Activated T-helper 2 cell treated with anti-CD3 and anti-CD28 coated beads, Interferon-gamma antibody, Interleukin-2, Interleukin-4, amounts not matched to agents 10 μg/mL and 5 μg/mL and 100 μg/mL, durations not matched to agents 14 hours and 24 hours and 36 hours (primary cell): ENCODE measurements at regions not wholly inside any gene's neighbourhood (a gene's known extent, or its start where the extent isn't known, plus 50 kb on each side); places are given as distances from the start of the nearest gene placed in this dataset.
"Not testable (repeated sequence)": the region's sequence is repeated elsewhere in the genome, so short reads cannot be mapped to it uniquely, and the experiment has no call there.

ENCODE experiments used
- DNase-seq: peaks from one replicate; pipeline ENCODE4 v3.0.0; 2021; ENCODE audit warnings: low spot score
- H3K27ac Mint-ChIP-seq: one replicate; pipeline ENCODE4 v1.8.0; 2021; ENCODE audit warnings: mixed read lengths
- H3K27me3 Mint-ChIP-seq: one replicate; pipeline ENCODE4 v1.8.0; 2021; ENCODE audit warnings: low read depth, mixed read lengths
- H3K36me3 Mint-ChIP-seq: one replicate; pipeline ENCODE4 v1.8.0; 2021; ENCODE audit warnings: low read depth, mixed read lengths
- H3K4me1 Mint-ChIP-seq: one replicate; pipeline ENCODE4 v1.8.0; 2021; ENCODE audit warnings: low read depth, mixed read lengths
- H3K4me3 Mint-ChIP-seq: one replicate; pipeline ENCODE4 v1.8.0; 2021; ENCODE audit warnings: low read depth, mild to moderate bottlenecking, moderate library complexity, mixed read lengths
- H3K9me3 Mint-ChIP-seq: one replicate; pipeline ENCODE4 v1.8.0; 2021; ENCODE audit warnings: mixed read lengths
- intact Hi-C: fragments of 100-400 bp; cut with micrococcal nuclease; formaldehyde crosslinking; loops from one replicate; pipeline ENCODE4 v1.15.1; 2023

- DNase-seq, result no peak
- Mint-ChIP-seq H3K27ac (no peak overlapping the region), H3K4me1 (no peaks in the 10 kb centered on the region), H3K27me3 (no peaks in the 10 kb centered on the region), H3K36me3 (no peaks in the 10 kb centered on the region), H3K9me3 (no peaks in the 10 kb centered on the region), H3K4me3 (no peak overlapping the region)
- intact Hi-C loops, result no loop called here
These were observed 324.4 kb downstream of the TSN start for GRCh38 chr2:122079844-122080243.

- Mint-ChIP-seq H3K4me1 (no peaks in the 10 kb centered on the region), H3K27me3 (no peaks in the 10 kb centered on the region), H3K27ac (no peak overlapping the region), H3K36me3 (no peaks in the 10 kb centered on the region), H3K9me3 (no peaks in the 10 kb centered on the region), H3K4me3 (no peak overlapping the region)
- DNase-seq, result no peak
- intact Hi-C loops, result no loop called here
These were observed 324.9 kb downstream of the TSN start for GRCh38 chr2:122080316-122080715.

GRCh38 chr2:122080871-122081270 is 325.4 kb downstream of the TSN start:
- H3K4me3 Mint-ChIP-seq, result no peak overlapping the region
- H3K36me3 Mint-ChIP-seq, result no peaks in the 10 kb centered on the region
- no peaks in the 10 kb centered on the region for H3K9me3 Mint-ChIP-seq
- intact Hi-C loops, result no loop called here
- H3K27me3 Mint-ChIP-seq, result no peaks in the 10 kb centered on the region
- DNase-seq, result no peak
- no peaks in the 10 kb centered on the region for H3K4me1 Mint-ChIP-seq
- H3K27ac Mint-ChIP-seq, result no peak overlapping the region

- H3K4me3 Mint-ChIP-seq, result no peak overlapping the region
- H3K36me3 Mint-ChIP-seq, result no peaks in the 10 kb centered on the region
- no peaks in the 10 kb centered on the region for H3K9me3 Mint-ChIP-seq
- H3K4me1 Mint-ChIP-seq, result no peaks in the 10 kb centered on the region
- H3K27me3 Mint-ChIP-seq, result no peaks in the 10 kb centered on the region
- no peak for DNase-seq
- no peak overlapping the region for H3K27ac Mint-ChIP-seq
- intact Hi-C loops, result no loop called here
These were observed 326.3 kb downstream of the TSN start for GRCh38 chr2:122081751-122082150.

- intact Hi-C loops, result no loop called here
- Mint-ChIP-seq H3K4me1 (no peaks in the 10 kb centered on the region), H3K27ac (no peak overlapping the region), H3K9me3 (no peaks in the 10 kb centered on the region), H3K36me3 (no peaks in the 10 kb centered on the region), H3K4me3 (no peak overlapping the region), H3K27me3 (no peaks in the 10 kb centered on the region)
- no peak for DNase-seq
These were observed 328.0 kb downstream of the TSN start for GRCh38 chr2:122083256-122084048.

GRCh38 chr2:122085672-122086071 is 330.2 kb downstream of the TSN start:
- H3K27ac Mint-ChIP-seq, intact Hi-C loops, H3K36me3 Mint-ChIP-seq, DNase-seq, H3K4me3 Mint-ChIP-seq, H3K9me3 Mint-ChIP-seq, H3K4me1 Mint-ChIP-seq, H3K27me3 Mint-ChIP-seq: not testable (repeated sequence)

GRCh38 chr2:122094557-122094956 is 339.1 kb downstream of the TSN start:
- no peak overlapping the region for H3K4me3 Mint-ChIP-seq
- no peaks in the 10 kb centered on the region for H3K4me1 Mint-ChIP-seq
- no peak overlapping the region for H3K27ac Mint-ChIP-seq

GRCh38 chr2:122096761-122097160 is 341.3 kb downstream of the TSN start:
- Mint-ChIP-seq H3K4me1 (no peaks in the 10 kb centered on the region), H3K27ac (no peak overlapping the region), H3K27me3 (no peaks in the 10 kb centered on the region), H3K4me3 (no peak overlapping the region), H3K9me3 (no peaks in the 10 kb centered on the region), H3K36me3 (no peaks in the 10 kb centered on the region)
- DNase-seq, result no peak
- intact Hi-C loops, result no loop called here

More at GRCh38 chr2:122094557-122094956, 339.1 kb downstream of the TSN start:
- H3K27me3 Mint-ChIP-seq, result no peaks in the 10 kb centered on the region
- intact Hi-C loops, result no loop called here
- H3K9me3 Mint-ChIP-seq, result no peaks in the 10 kb centered on the region
- H3K36me3 Mint-ChIP-seq, result no peaks in the 10 kb centered on the region
- DNase-seq, result no peak

- intact Hi-C loops, result no loop called here
- H3K4me3 Mint-ChIP-seq, result no peak overlapping the region
- H3K9me3 Mint-ChIP-seq, result no peaks in the 10 kb centered on the region
- no peak overlapping the region for H3K27ac Mint-ChIP-seq
- no peak for DNase-seq
- no peaks in the 10 kb centered on the region for H3K4me1 Mint-ChIP-seq
- no peaks in the 10 kb centered on the region for H3K27me3 Mint-ChIP-seq
- H3K36me3 Mint-ChIP-seq, result no peaks in the 10 kb centered on the region
These were observed 342.9 kb downstream of the TSN start for GRCh38 chr2:122098306-122098705.

- intact Hi-C loops, result no loop called here
- no peak overlapping the region for H3K27ac Mint-ChIP-seq
- no peaks in the 10 kb centered on the region for H3K27me3 Mint-ChIP-seq
- no peaks in the 10 kb centered on the region for H3K9me3 Mint-ChIP-seq
- no peaks in the 10 kb centered on the region for H3K36me3 Mint-ChIP-seq
- DNase-seq, result no peak
- no peaks in the 10 kb centered on the region for H3K4me1 Mint-ChIP-seq
- H3K4me3 Mint-ChIP-seq, result no peak overlapping the region
These were observed 344.9 kb downstream of the TSN start for GRCh38 chr2:122100346-122100745.

- Mint-ChIP-seq H3K4me3 (no peak overlapping the region), H3K9me3 (no peaks in the 10 kb centered on the region)
These were observed 345.3 kb downstream of the TSN start for GRCh38 chr2:122100756-122101155.

GRCh38 chr2:122101319-122101718 is 345.9 kb downstream of the TSN start:
- no peaks in the 10 kb centered on the region for H3K4me1 Mint-ChIP-seq
- no peak overlapping the region for H3K4me3 Mint-ChIP-seq
- no peaks in the 10 kb centered on the region for H3K9me3 Mint-ChIP-seq
- H3K27me3 Mint-ChIP-seq, result no peaks in the 10 kb centered on the region
- intact Hi-C loops, result no loop called here
- H3K36me3 Mint-ChIP-seq, result no peaks in the 10 kb centered on the region
- H3K27ac Mint-ChIP-seq, result no peak overlapping the region
- DNase-seq, result no peak

More at GRCh38 chr2:122100756-122101155, 345.3 kb downstream of the TSN start:
- Mint-ChIP-seq H3K27me3 (no peaks in the 10 kb centered on the region), H3K27ac (no peak overlapping the region), H3K4me1 (no peaks in the 10 kb centered on the region), H3K36me3 (no peaks in the 10 kb centered on the region)
- intact Hi-C loops, result no loop called here
- DNase-seq, result no peak

- no peak for DNase-seq
- H3K4me3 Mint-ChIP-seq, result no peak overlapping the region
- no peak overlapping the region for H3K27ac Mint-ChIP-seq
- intact Hi-C loops, result no loop called here
- no peaks in the 10 kb centered on the region for H3K4me1 Mint-ChIP-seq
- no peaks in the 10 kb centered on the region for H3K36me3 Mint-ChIP-seq
- no peaks in the 10 kb centered on the region for H3K9me3 Mint-ChIP-seq
- H3K27me3 Mint-ChIP-seq, result no peaks in the 10 kb centered on the region
These were observed 349.9 kb downstream of the TSN start for GRCh38 chr2:122105171-122105876.
